GM18505 (cell line): ENCODE measurements at regions not wholly inside any gene's neighbourhood (a gene's known extent, or its start where the extent isn't known, plus 50 kb on each side); places are given as distances from the start of the nearest gene placed in this dataset.

Source experiments
- ATAC-seq: cut with Tn5 transposase; IDR thresholded peaks from one replicate; pipeline ENCODE4 v1.9.1; 2021; ENCODE audit not compliant: unreplicated experiment
- POLR2A ChIP-seq: IDR thresholded peaks from 4 replicates; pipeline ENCODE4 v1.6.1; 2011; ENCODE audit warnings: borderline replicate concordance; ENCODE audit not compliant: insufficient read depth, insufficient read length; ENCODE audit errors: extremely low read depth

DNA sequence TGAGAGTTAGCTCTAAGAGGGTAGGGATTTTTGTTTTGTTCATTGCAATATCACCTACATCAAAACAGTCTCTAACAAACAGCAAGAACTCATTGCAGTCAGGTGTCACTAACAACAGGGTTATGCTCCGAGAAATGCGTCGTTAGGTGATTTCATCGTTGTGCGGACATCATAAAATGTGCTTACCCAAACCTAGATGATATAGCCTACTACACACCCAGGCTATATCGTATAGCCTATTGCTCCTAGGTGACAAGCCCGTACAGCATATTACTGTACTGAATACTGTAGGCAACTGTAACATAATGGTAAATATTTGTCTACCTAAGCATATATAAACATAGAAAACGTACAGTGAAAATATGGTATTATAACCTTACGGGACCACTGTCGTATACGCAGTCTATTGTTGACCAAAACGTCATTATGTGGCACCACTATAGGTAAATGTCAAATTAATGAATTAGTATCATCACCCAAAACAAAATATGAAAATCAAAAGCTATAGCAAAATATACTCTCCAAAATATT lies 49.9 kb upstream of the TAB2 start:
- ATAC-seq, result no peak
- TF ChIP-seq POLR2A, result no peak
